ENCODE measurements at regions not wholly inside any gene's neighbourhood (a gene's known extent, or its start where the extent isn't known, plus 50 kb on each side); places are given as distances from the start of the nearest gene placed in this dataset.
"Not testable (repeated sequence)": the region's sequence is repeated elsewhere in the genome, so short reads cannot be mapped to it uniquely, and the experiment has no call there.

GRCh38 chr2:88961323-88961722, 269.9 kb downstream of the RPIA start:
- not testable (repeated sequence) for TF ChIP-seq YY1 (IDR thresholded peaks at IDR 0.05; ENCODE audit: insufficient read depth, insufficient read length); ZNF274 (IDR thresholded peaks at IDR 0.05; ENCODE audit: low read depth, low read length)

All from NT2/D1 (cell line).